ENCODE measurements at regions not wholly inside any gene's neighbourhood (a gene's known extent, or its start where the extent isn't known, plus 50 kb on each side); places are given as distances from the start of the nearest gene placed in this dataset.

GRCh38 chr10:91146146-91146545 is 74.3 kb upstream of the PCGF5 start:
- TF ChIP-seq GATA2 (IDR thresholded peaks at IDR 0.05; ENCODE audit: low read depth, low read length) (no peak), GATA3 (IDR thresholded peaks at IDR 0.05; ENCODE audit: low read depth, low read length) (no peak)
